IMR-90 (cell line): ENCODE measurements at regions not wholly inside any gene's neighbourhood (a gene's known extent, or its start where the extent isn't known, plus 50 kb on each side); places are given as distances from the start of the nearest gene placed in this dataset.

Experiments
- ATAC-seq: fragments of 200-7000 bp; cut with Tn5 transposase; 2 replicates; pipeline ENCODE4 v1.9.1; 2020; ENCODE audit warnings: low read depth, mild to moderate bottlenecking, moderate library complexity
- BruUV-seq: library from RNA; stranded (reverse); fragments of 400-500 nt; replicated peaks from 2 replicates; lab custom pipeline; 2021; lab: Mats Ljungman, UMichigan
- CTCF ChIA-PET: fragments of 300-600 bp; formaldehyde crosslinking; extraction: SDS; loops from one replicate; lab custom pipeline; 2021; ENCODE audit warnings: antibody characterized with exemption; lab: Yijun Ruan, JAX
- POLR2A ChIA-PET: fragments of 300-600 bp; sonication (Branson Sonifier 250); formaldehyde crosslinking; loops from one replicate; lab custom pipeline; 2022; ENCODE audit warnings: antibody characterized with exemption; ENCODE audit not compliant: unreplicated experiment; lab: Charles Lee
- DNase-seq: peaks from one replicate; pipeline ENCODE4 v3.0.0; 2013
- H2AFZ ChIP-seq: replicated peaks from 2 replicates; pipeline ENCODE3; 2013; ENCODE audit warnings: low read length, mild to moderate bottlenecking; ENCODE audit not compliant: poor library complexity
- H2AK5ac ChIP-seq: 2 replicates; pipeline ENCODE4 v1.6.1; 2013; ENCODE audit warnings: low read depth, low read length, inconsistent platforms
- H2AK9ac ChIP-seq: replicated peaks from 2 replicates; pipeline ENCODE3; 2013; ENCODE audit warnings: mild to moderate bottlenecking, low read depth, low read length, moderate library complexity; ENCODE audit not compliant: poor library complexity
- H2BK120ac ChIP-seq: 2 replicates; pipeline ENCODE4 v1.6.1; 2013; ENCODE audit warnings: low read depth, low read length, inconsistent platforms
- H2BK15ac ChIP-seq: 3 replicates; pipeline ENCODE4 v1.6.1; 2013; ENCODE audit warnings: low read depth, low read length, inconsistent platforms
- H2BK20ac ChIP-seq: 2 replicates; pipeline ENCODE4 v1.6.1; 2013; ENCODE audit warnings: low read depth, mild to moderate bottlenecking, inconsistent platforms, low read length, moderate library complexity
- H2BK5ac ChIP-seq: 2 replicates; pipeline ENCODE4 v1.6.1; 2013; ENCODE audit warnings: mild to moderate bottlenecking, low read depth, low read length, inconsistent platforms; ENCODE audit not compliant: poor library complexity, severe bottlenecking
- H3K14ac ChIP-seq: replicated peaks from 2 replicates; pipeline ENCODE4 v1.6.1; 2013; ENCODE audit warnings: low read depth, low read length, inconsistent platforms
- H3K18ac ChIP-seq: 2 replicates; pipeline ENCODE4 v1.6.1; 2013; ENCODE audit warnings: low read depth, low read length, control low read depth
- H3K23ac ChIP-seq: 2 replicates; pipeline ENCODE4 v1.6.1; 2013; ENCODE audit warnings: low read depth, low read length, inconsistent platforms
- H3K27ac ChIP-seq: 2 replicates; pipeline ENCODE4 v1.5.1; 2013; ENCODE audit warnings: mild to moderate bottlenecking, control low read depth, low read length; ENCODE audit not compliant: insufficient read depth
- H3K27me3 ChIP-seq: 2 replicates; pipeline ENCODE4 v1.6.1; 2013; ENCODE audit warnings: low read length; ENCODE audit not compliant: control insufficient read depth, insufficient read depth
- H3K36me3 ChIP-seq: 2 replicates; pipeline ENCODE4 v1.6.1; 2013; ENCODE audit warnings: low read length, mixed read lengths; ENCODE audit not compliant: control insufficient read depth, insufficient read depth
- H3K4ac ChIP-seq: 2 replicates; pipeline ENCODE4 v1.6.1; 2013; ENCODE audit warnings: low read depth, low read length, inconsistent platforms
- H3K4me1 ChIP-seq: 2 replicates; pipeline ENCODE4 v1.6.1; 2013; ENCODE audit warnings: low read length, mixed read lengths; ENCODE audit not compliant: control insufficient read depth, insufficient read depth
- H3K4me2 ChIP-seq: 2 replicates; pipeline ENCODE4 v1.6.1; 2013; ENCODE audit warnings: low read depth, mild to moderate bottlenecking, control low read depth, low read length, moderate library complexity
- H3K4me3 ChIP-seq: 2 replicates; pipeline ENCODE4 v1.5.1; 2013; ENCODE audit warnings: low read depth, mild to moderate bottlenecking, control low read depth, low read length, moderate library complexity; ENCODE audit not compliant: insufficient read depth
- H3K56ac ChIP-seq: 2 replicates; pipeline ENCODE4 v1.6.1; 2013; ENCODE audit warnings: low read length, inconsistent platforms; ENCODE audit not compliant: insufficient read depth; ENCODE audit errors: extremely low read depth
- H3K79me1 ChIP-seq, 2 experiments: 2 replicates each; pipeline ENCODE4 v1.6.1; 2013; ENCODE audit warnings: low read length in 2 of 2, inconsistent platforms in 1 of 2, low read depth in 1 of 2
- H3K9ac ChIP-seq: 2 replicates; pipeline ENCODE4 v1.6.1; 2013; ENCODE audit warnings: low read depth, low read length, control low read depth
- H3K9me1 ChIP-seq: 2 replicates; pipeline ENCODE4 v1.6.1; 2013; ENCODE audit warnings: low read length, inconsistent platforms; ENCODE audit not compliant: insufficient read depth
- H3K9me3 ChIP-seq: 2 replicates; pipeline ENCODE4 v1.6.1; 2013; ENCODE audit warnings: low read length; ENCODE audit not compliant: control insufficient read depth, insufficient read depth
- H4K20me1 ChIP-seq: 2 replicates; pipeline ENCODE4 v1.6.1; 2013; ENCODE audit warnings: low read length, inconsistent platforms; ENCODE audit not compliant: insufficient read depth
- H4K5ac ChIP-seq: 2 replicates; pipeline ENCODE4 v1.6.1; 2013; ENCODE audit warnings: mild to moderate bottlenecking, low read depth, low read length, control low read depth
- H4K8ac ChIP-seq, 2 experiments: 2 replicates each; pipeline ENCODE4 v1.6.1; 2013; ENCODE audit warnings: low read depth in 2 of 2, low read length in 2 of 2, control low read depth in 1 of 2, inconsistent platforms in 1 of 2
- H4K91ac ChIP-seq: 2 replicates; pipeline ENCODE4 v1.6.1; 2013; ENCODE audit warnings: low read depth, low read length, inconsistent platforms; ENCODE audit not compliant: insufficient read depth
- CHD1 ChIP-seq: IDR thresholded peaks from 2 replicates; pipeline ENCODE4 v1.6.1; 2012; ENCODE audit warnings: low read depth, low read length, improper control_type of control experiment
- CTCF ChIP-seq: conservative IDR thresholded peaks from 2 replicates; pipeline ENCODE4 v1.5.1; 2012; ENCODE audit warnings: mild to moderate bottlenecking, low read depth, low read length, improper control_type of control experiment
- ELK1 ChIP-seq: fragments of 150-350 bp; IDR thresholded peaks from 2 replicates; pipeline ENCODE4 v1.6.1; 2016; ENCODE audit warnings: low read depth, mild to moderate bottlenecking, low read length, moderate library complexity, borderline replicate concordance
- MAZ ChIP-seq: IDR thresholded peaks from 2 replicates; pipeline ENCODE4 v1.6.1; 2012; ENCODE audit warnings: low read depth, mild to moderate bottlenecking, low read length, improper control_type of control experiment, moderate library complexity, borderline replicate concordance
- RAD21 ChIP-seq: IDR thresholded peaks from 2 replicates; pipeline ENCODE4 v1.6.1; 2012; ENCODE audit warnings: low read length, improper control_type of control experiment
- RCOR1 ChIP-seq: IDR thresholded peaks from 2 replicates; pipeline ENCODE4 v1.6.1; 2012; ENCODE audit warnings: mild to moderate bottlenecking, low read length, improper control_type of control experiment; ENCODE audit not compliant: insufficient replicate concordance
- RFX5 ChIP-seq: IDR thresholded peaks from 2 replicates; pipeline ENCODE4 v1.8.0; 2012; ENCODE audit warnings: low read depth, mild to moderate bottlenecking, low read length, moderate library complexity
- SMC3 ChIP-seq: fragments of 150-350 bp; IDR thresholded peaks from 2 replicates; pipeline ENCODE4 v1.6.1; 2016; ENCODE audit warnings: low read depth, mild to moderate bottlenecking, antibody characterized with exemption, low read length, moderate library complexity
- USF2 ChIP-seq: fragments of 150-350 bp; IDR thresholded peaks from 2 replicates; pipeline ENCODE4 v1.6.1; 2017; ENCODE audit warnings: mild to moderate bottlenecking, antibody characterized with exemption, low read length, low read depth
- WGBS, 2 experiments: methylation state at CpG; one replicate each; pipeline versions ENCODE4 v1.1.5 to v1.1.7; 2013; ENCODE audit warnings: missing lambda C conversion rate in 2 of 2; ENCODE audit not compliant: insufficient read length in 1 of 2; ENCODE audit errors: extremely low coverage in 2 of 2; 5-methylcytosine and 5-hydroxymethylcytosine counted together
- dilution Hi-C: fragments of 300-500 bp; cut with HindIII; formaldehyde crosslinking; loops from one replicate; pipeline ENCODE4 v1.14.3; 2018; ENCODE audit warnings: low sequenced_read_pairs; ENCODE audit not compliant: unreplicated experiment
- in situ Hi-C: fragments of 300-500 bp; cut with MboI; formaldehyde crosslinking; loops from 3 replicates; pipeline ENCODE4 v1.14.3; 2019; ENCODE audit warnings: low sequenced_read_pairs, inconsistent platforms, mixed read lengths
- intact Hi-C: fragments of 100-400 bp; cut with micrococcal nuclease; formaldehyde crosslinking; loops from 2 replicates; pipeline ENCODE4 v1.10.0; 2022

GRCh38 chr5:5079876-5080275 is 60.3 kb upstream of the ADAMTS16 start:
- Histone ChIP-seq H4K20me1 (no peaks in the 10 kb centered on the region), H3K18ac (no peak overlapping the region), H2BK120ac (no peak overlapping the region), H4K8ac (no peak overlapping the region), H3K56ac (no peak overlapping the region), H3K9me3 (peaks cover 13% of the 10 kb centered on the region; the same call in 1 of the 2 replicates), H2BK5ac (no peak overlapping the region), H3K4me1 (no peaks in the 10 kb centered on the region), H4K91ac (no peak overlapping the region), H3K4me3 (no peak overlapping the region), H2AK5ac (no peak overlapping the region), H3K9me1 (no peaks in the 10 kb centered on the region), H3K36me3 (no peaks in the 10 kb centered on the region), H2BK15ac (no peak overlapping the region), H3K79me1 (no peaks in the 10 kb centered on the region), H3K27ac (no peak overlapping the region), H3K23ac (no peak overlapping the region), H3K4me2 (no peak overlapping the region), H3K14ac (no peak overlapping the region), H3K4ac (no peak overlapping the region), H4K5ac (no peak overlapping the region), H3K27me3 (no peaks in the 10 kb centered on the region), H2AK9ac (no peak overlapping the region), H2AFZ (no peak overlapping the region), H3K9ac (no peak overlapping the region), H2BK20ac (no peak overlapping the region)
- BruUV-seq, result no TSS peak
- intact Hi-C loops (no loop called here), dilution Hi-C loops (no loop called here), in situ Hi-C loops (no loop called here)
- POLR2A ChIA-PET, result no interaction called here
- CTCF ChIA-PET, result no interaction called here
- no peak for ATAC-seq
- TF ChIP-seq ELK1, result no peak
- no peak for TF ChIP-seq USF2
- no peak for TF ChIP-seq CTCF
- TF ChIP-seq RFX5, result no peak
- no peak for TF ChIP-seq CHD1
- TF ChIP-seq RAD21, result no peak
- TF ChIP-seq MAZ, result no peak
- TF ChIP-seq SMC3, result no peak
- TF ChIP-seq RCOR1, result no peak
- 0% methylated on average over 1 of the region's 5 CpGs; no CpG with 5 or more reads in 1 of the 2 experiments for WGBS, 2 experiments
- no peak for DNase-seq
